GM23248 (cell line): ENCODE measurements at regions not wholly inside any gene's neighbourhood (a gene's known extent, or its start where the extent isn't known, plus 50 kb on each side); places are given as distances from the start of the nearest gene placed in this dataset.

ENCODE experiments used
- DNase-seq: peaks from one replicate; pipeline ENCODE4 v3.0.0-alpha.2; 2015
- H2AFZ ChIP-seq: fragments of 200-600 bp; sonication (generic); 2 replicates; pipeline ENCODE4 v1.6.1; 2016; ENCODE audit warnings: antibody characterized with exemption
- H3F3A ChIP-seq: fragments of 200-600 bp; sonication (generic); 2 replicates; pipeline ENCODE4 v1.6.1; 2016; ENCODE audit warnings: mild to moderate bottlenecking, antibody characterized with exemption, mixed run types; ENCODE audit not compliant: insufficient read depth
- H3K27ac ChIP-seq: fragments of 200-600 bp; sonication (generic); 2 replicates; pipeline ENCODE4 v1.5.1; 2016; ENCODE audit warnings: mild to moderate bottlenecking
- H3K27me3 ChIP-seq: fragments of 200-600 bp; sonication (generic); replicated peaks from 2 replicates; pipeline ENCODE4 v1.6.1; 2016; ENCODE audit warnings: mild to moderate bottlenecking; ENCODE audit not compliant: insufficient read depth
- H3K36me3 ChIP-seq: fragments of 200-600 bp; sonication (generic); 2 replicates; pipeline ENCODE4 v1.6.1; 2016; ENCODE audit warnings: low read depth, mild to moderate bottlenecking
- H3K4me1 ChIP-seq: fragments of 200-600 bp; sonication (generic); 2 replicates; pipeline ENCODE4 v1.6.1; 2016; ENCODE audit warnings: mild to moderate bottlenecking; ENCODE audit not compliant: insufficient read depth
- H3K4me2 ChIP-seq: fragments of 200-600 bp; sonication (generic); one replicate; pipeline ENCODE4 v1.6.1; 2016; ENCODE audit warnings: mild to moderate bottlenecking; ENCODE audit not compliant: unreplicated experiment
- H3K4me3 ChIP-seq: fragments of 200-600 bp; sonication (generic); 2 replicates; pipeline ENCODE4 v1.5.1; 2016; ENCODE audit warnings: mild to moderate bottlenecking
- H3K79me2 ChIP-seq: fragments of 200-600 bp; sonication (generic); 2 replicates; pipeline ENCODE4 v1.6.1; 2016; ENCODE audit warnings: mild to moderate bottlenecking; ENCODE audit not compliant: insufficient read depth
- H3K9ac ChIP-seq: fragments of 200-600 bp; sonication (generic); 2 replicates; pipeline ENCODE4 v1.6.1; 2016; ENCODE audit warnings: mild to moderate bottlenecking
- H3K9me2 ChIP-seq: fragments of 200-600 bp; sonication (generic); 2 replicates; pipeline ENCODE4 v1.6.1; 2016; ENCODE audit warnings: mixed run types, mild to moderate bottlenecking, moderate library complexity; ENCODE audit not compliant: insufficient read depth
- H3K9me3 ChIP-seq: fragments of 200-600 bp; sonication (generic); one replicate; pipeline ENCODE4 v1.6.1; 2017; ENCODE audit warnings: low read depth
- H4K20me1 ChIP-seq: fragments of 200-600 bp; sonication (generic); 2 replicates; pipeline ENCODE4 v1.6.0; 2016; ENCODE audit not compliant: insufficient read depth
- EZH2 ChIP-seq: fragments of 200-600 bp; sonication (generic); IDR thresholded peaks from 2 replicates; pipeline ENCODE4 v1.6.1; 2018; ENCODE audit warnings: antibody characterized with exemption, mild to moderate bottlenecking; ENCODE audit not compliant: insufficient read depth, poor library complexity, severe bottlenecking
- EZH2phosphoT487 ChIP-seq: fragments of 200-600 bp; sonication (generic); IDR thresholded peaks from 2 replicates; pipeline ENCODE4 v1.6.1; 2018; ENCODE audit warnings: antibody characterized with exemption, moderate library complexity, mild to moderate bottlenecking, low read depth; ENCODE audit not compliant: insufficient read depth
- WGBS, 2 experiments: methylation state at CpG; one replicate each; pipeline ENCODE4 v1.1.6; 2015 to 2017; ENCODE audit warnings: low lambda C conversion rate in 2 of 2, low coverage in 1 of 2; ENCODE audit errors: missing lambda C conversion rate in 2 of 2; 5-methylcytosine and 5-hydroxymethylcytosine counted together
- in situ Hi-C: fragments of 300-500 bp; cut with MboI; formaldehyde crosslinking; loops from 2 replicates; pipeline ENCODE4 v1.15.0; 2020

- Histone ChIP-seq H3F3A (no peaks in the 10 kb centered on the region), H4K20me1 (no peaks in the 10 kb centered on the region), H3K36me3 (no peaks in the 10 kb centered on the region), H2AFZ (no peak overlapping the region), H3K27me3 (no peaks in the 10 kb centered on the region), H3K4me3 (no peak overlapping the region), H3K9me2 (no peaks in the 10 kb centered on the region), H3K79me2 (no peaks in the 10 kb centered on the region), H3K4me1 (no peaks in the 10 kb centered on the region), H3K27ac (no peak overlapping the region), H3K4me2 (no peak overlapping the region), H3K9ac (no peak overlapping the region), H3K9me3 (no peaks in the 10 kb centered on the region)
- in situ Hi-C loops = no loop called here
- TF ChIP-seq EZH2 (no peak), EZH2phosphoT487 (no peak)
- DNase-seq = no peak
These were observed 74.9 kb upstream of the CELF4 start for GRCh38 chr18:37640504-37640903.

GRCh38 chr18:37639846-37640245 lies 74.2 kb upstream of the CELF4 start:
- Histone ChIP-seq H3K27ac (no peak overlapping the region), H3F3A (no peaks in the 10 kb centered on the region), H2AFZ (no peak overlapping the region), H3K9me2 (no peaks in the 10 kb centered on the region), H3K9ac (no peak overlapping the region), H3K4me2 (no peak overlapping the region), H3K36me3 (no peaks in the 10 kb centered on the region), H3K27me3 (no peaks in the 10 kb centered on the region), H3K4me3 (no peak overlapping the region), H4K20me1 (no peaks in the 10 kb centered on the region), H3K4me1 (no peaks in the 10 kb centered on the region), H3K79me2 (no peaks in the 10 kb centered on the region), H3K9me3 (no peaks in the 10 kb centered on the region)
- TF ChIP-seq EZH2 = no peak
- no peak for TF ChIP-seq EZH2phosphoT487
- WGBS, 2 experiments = 3 to 4% methylated on average over 3 of the region's 3 CpGs
- DNase-seq = peak; percentile 1
- in situ Hi-C loops = no loop called here

GRCh38 chr18:37637478-37637850 lies 71.9 kb upstream of the CELF4 start:
- Histone ChIP-seq H3K79me2 (no peaks in the 10 kb centered on the region), H3K27me3 (no peaks in the 10 kb centered on the region), H3K4me2 (no peak overlapping the region), H3K27ac (no peak overlapping the region), H3K9me3 (no peaks in the 10 kb centered on the region), H3K9me2 (no peaks in the 10 kb centered on the region), H4K20me1 (no peaks in the 10 kb centered on the region), H3K9ac (no peak overlapping the region), H3K4me3 (no peak overlapping the region), H3K4me1 (no peaks in the 10 kb centered on the region), H3K36me3 (no peaks in the 10 kb centered on the region), H3F3A (no peaks in the 10 kb centered on the region), H2AFZ (no peak overlapping the region)
- no peak for TF ChIP-seq EZH2
- no peak for TF ChIP-seq EZH2phosphoT487
- in situ Hi-C loops = no loop called here
- WGBS, 2 experiments = 8 to 14% methylated on average over 4 of the region's 4 CpGs
- DNase-seq = no peak

GRCh38 chr18:37636831-37637477 lies 71.4 kb upstream of the CELF4 start:
- H3K4me2 ChIP-seq = no peak overlapping the region
- H3K9me3 ChIP-seq = no peaks in the 10 kb centered on the region
- no peak overlapping the region for H2AFZ ChIP-seq
- no peaks in the 10 kb centered on the region for H3K27me3 ChIP-seq
- no peak overlapping the region for H3K4me3 ChIP-seq
- H3F3A ChIP-seq = no peaks in the 10 kb centered on the region
- no peaks in the 10 kb centered on the region for H3K9me2 ChIP-seq
- DNase-seq = no peak
- no peak overlapping the region for H3K27ac ChIP-seq
- in situ Hi-C loops = no loop called here
- H4K20me1 ChIP-seq = no peaks in the 10 kb centered on the region
- WGBS, 2 experiments = 43 to 45% methylated on average over 8 of the region's 8 CpGs
- H3K4me1 ChIP-seq = no peaks in the 10 kb centered on the region
- H3K79me2 ChIP-seq = no peaks in the 10 kb centered on the region
- H3K36me3 ChIP-seq = no peaks in the 10 kb centered on the region
- no peak overlapping the region for H3K9ac ChIP-seq
- TF ChIP-seq EZH2 (no peak), EZH2phosphoT487 (no peak)

- no peak overlapping the region for H3K9ac ChIP-seq
- TF ChIP-seq EZH2 = no peak
- TF ChIP-seq EZH2phosphoT487 = no peak
- no peak overlapping the region for H3K4me2 ChIP-seq
- DNase-seq = no peak
- H3K4me1 ChIP-seq = no peaks in the 10 kb centered on the region
- no peaks in the 10 kb centered on the region for H4K20me1 ChIP-seq
- no peaks in the 10 kb centered on the region for H3K27me3 ChIP-seq
- no peak overlapping the region for H3K4me3 ChIP-seq
- WGBS, 2 experiments = 0% methylated on average over 2 of the region's 2 CpGs
- H3K9me3 ChIP-seq = no peaks in the 10 kb centered on the region
- no peaks in the 10 kb centered on the region for H3K79me2 ChIP-seq
- no peak overlapping the region for H2AFZ ChIP-seq
- no peak overlapping the region for H3K27ac ChIP-seq
- no peaks in the 10 kb centered on the region for H3K9me2 ChIP-seq
- no peaks in the 10 kb centered on the region for H3K36me3 ChIP-seq
- H3F3A ChIP-seq = no peaks in the 10 kb centered on the region
- in situ Hi-C loops = no loop called here
These were observed 68.9 kb upstream of the CELF4 start for GRCh38 chr18:37634516-37634915.
